ENCODE measurements at regions not wholly inside any gene's neighbourhood (a gene's known extent, or its start where the extent isn't known, plus 50 kb on each side); places are given as distances from the start of the nearest gene placed in this dataset.

DNA sequence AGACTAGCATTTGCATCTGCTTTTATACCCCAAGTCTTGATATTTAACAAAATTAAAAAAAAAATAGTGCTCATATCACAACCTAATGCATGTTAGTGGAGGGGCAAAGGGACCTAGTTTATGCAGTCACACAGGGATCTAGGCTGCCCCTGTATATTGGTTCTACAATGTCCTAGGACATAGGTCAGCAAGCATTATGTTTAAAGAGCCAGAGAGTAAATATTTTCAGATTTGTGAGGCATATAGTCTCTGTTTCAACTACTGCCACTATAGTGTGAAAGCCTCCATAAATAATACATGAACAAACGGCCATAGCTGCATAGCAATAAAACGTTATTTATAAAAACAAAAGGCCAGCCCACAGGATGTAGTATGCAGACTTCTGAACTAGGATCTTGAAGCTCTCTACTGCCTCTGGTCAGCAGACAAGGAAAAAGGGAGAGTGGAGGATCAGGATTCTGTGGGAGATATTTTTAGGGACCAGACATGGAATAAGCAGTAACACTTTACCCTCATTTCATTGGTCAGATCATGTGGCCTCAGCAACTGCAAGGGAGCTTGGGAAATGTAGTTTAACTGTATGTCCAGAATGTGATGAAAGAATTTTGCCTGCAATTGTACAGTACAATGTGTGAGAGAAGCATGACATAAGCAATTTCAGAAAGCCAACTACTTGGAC, 414.2 kb upstream of the SPTLC3 start (continued):
- TF ChIP-seq CHD1 (IDR thresholded peaks at IDR 0.05; ENCODE audit: low read depth, low read length) (no peak), HDAC6 (IDR thresholded peaks at IDR 0.05; ENCODE audit: low read depth, low read length) (no peak), POU5F1 (IDR thresholded peaks at IDR 0.05; ENCODE audit: low read depth, low read length) (no peak), EP300 (IDR thresholded peaks at IDR 0.05; ENCODE audit: borderline replicate concordance in 1 of 2, low read depth in 2 of 2, low read length in 2 of 2) (no peak), ASH2L (IDR thresholded peaks at IDR 0.05; ENCODE audit: low read length) (no peak)

Measured in H1 (cell line).